Lower leg skin (tissue), 4 donors: ENCODE measurements at regions not wholly inside any gene's neighbourhood (a gene's known extent, or its start where the extent isn't known, plus 50 kb on each side); places are given as distances from the start of the nearest gene placed in this dataset.

ENCODE experiments used
- DNase-seq, 2 donors: peaks; one replicate each; pipeline ENCODE4 v3.0.0-alpha.2; 2019; ENCODE audit warnings: low spot score in 2 of 2
- H3K4me3 ChIP-seq: fragments of 200-600 bp; sonication (generic); 2 replicates; pipeline ENCODE4 v1.5.1; 2017; ENCODE audit warnings: mild to moderate bottlenecking, low read depth; ENCODE audit not compliant: poor library complexity, severe bottlenecking
- POLR2A ChIP-seq, 2 donors: fragments of 450-650 bp; IDR thresholded peaks; one replicate each; pipeline ENCODE4 v1.6.1; 2016 to 2017; ENCODE audit warnings: antibody characterized with exemption in 2 of 2, mild to moderate bottlenecking in 1 of 2, moderate library complexity in 1 of 2
- WGBS, 2 donors: methylation state at CpG; one replicate each; pipeline ENCODE4 v1.1.5; 2018; 5-methylcytosine and 5-hydroxymethylcytosine counted together
- intact Hi-C: fragments of 100-400 bp; cut with DNase I; formaldehyde crosslinking; loops from one replicate; pipeline ENCODE4 v1.15.0; 2023; ENCODE audit warnings: low total_unique reads
- TF ChIP-seq, protein P1 (sequence below), 3 donors: fragments of 450-650 bp; IDR thresholded peaks; one replicate each; pipeline ENCODE4 v1.5.1; 2016; ENCODE audit warnings: antibody characterized with exemption in 3 of 3, mild to moderate bottlenecking in 3 of 3, moderate library complexity in 2 of 3

DNA sequence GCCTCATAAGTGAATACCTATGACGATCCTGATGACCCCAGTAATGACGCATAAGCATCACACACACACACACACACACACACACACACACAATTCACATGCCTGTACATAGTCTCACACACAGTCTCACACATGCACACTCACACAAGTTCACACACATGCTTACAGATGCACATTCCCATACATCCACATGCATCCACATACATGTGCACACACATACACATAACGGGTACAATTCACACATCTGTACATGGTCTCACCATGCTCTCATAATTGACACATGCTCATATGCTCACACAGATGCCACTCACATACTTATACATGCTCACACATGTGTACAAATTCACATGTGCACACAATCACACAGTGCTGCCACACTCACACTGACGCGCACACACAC lies 105.7 kb upstream of the VSTM2B start:
- DNase-seq: no peak
- H3K4me3 ChIP-seq: no peak overlapping the region
- TF ChIP-seq, protein P1, sequence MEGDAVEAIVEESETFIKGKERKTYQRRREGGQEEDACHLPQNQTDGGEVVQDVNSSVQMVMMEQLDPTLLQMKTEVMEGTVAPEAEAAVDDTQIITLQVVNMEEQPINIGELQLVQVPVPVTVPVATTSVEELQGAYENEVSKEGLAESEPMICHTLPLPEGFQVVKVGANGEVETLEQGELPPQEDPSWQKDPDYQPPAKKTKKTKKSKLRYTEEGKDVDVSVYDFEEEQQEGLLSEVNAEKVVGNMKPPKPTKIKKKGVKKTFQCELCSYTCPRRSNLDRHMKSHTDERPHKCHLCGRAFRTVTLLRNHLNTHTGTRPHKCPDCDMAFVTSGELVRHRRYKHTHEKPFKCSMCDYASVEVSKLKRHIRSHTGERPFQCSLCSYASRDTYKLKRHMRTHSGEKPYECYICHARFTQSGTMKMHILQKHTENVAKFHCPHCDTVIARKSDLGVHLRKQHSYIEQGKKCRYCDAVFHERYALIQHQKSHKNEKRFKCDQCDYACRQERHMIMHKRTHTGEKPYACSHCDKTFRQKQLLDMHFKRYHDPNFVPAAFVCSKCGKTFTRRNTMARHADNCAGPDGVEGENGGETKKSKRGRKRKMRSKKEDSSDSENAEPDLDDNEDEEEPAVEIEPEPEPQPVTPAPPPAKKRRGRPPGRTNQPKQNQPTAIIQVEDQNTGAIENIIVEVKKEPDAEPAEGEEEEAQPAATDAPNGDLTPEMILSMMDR (IDR thresholded peaks at IDR 0.05): no peak
- TF ChIP-seq POLR2A (IDR thresholded peaks at IDR 0.05): no peak
- WGBS, 2 donors: 89 to 95% methylated on average over 5 of the region's 5 CpGs
- intact Hi-C loops: no loop called here

DNA sequence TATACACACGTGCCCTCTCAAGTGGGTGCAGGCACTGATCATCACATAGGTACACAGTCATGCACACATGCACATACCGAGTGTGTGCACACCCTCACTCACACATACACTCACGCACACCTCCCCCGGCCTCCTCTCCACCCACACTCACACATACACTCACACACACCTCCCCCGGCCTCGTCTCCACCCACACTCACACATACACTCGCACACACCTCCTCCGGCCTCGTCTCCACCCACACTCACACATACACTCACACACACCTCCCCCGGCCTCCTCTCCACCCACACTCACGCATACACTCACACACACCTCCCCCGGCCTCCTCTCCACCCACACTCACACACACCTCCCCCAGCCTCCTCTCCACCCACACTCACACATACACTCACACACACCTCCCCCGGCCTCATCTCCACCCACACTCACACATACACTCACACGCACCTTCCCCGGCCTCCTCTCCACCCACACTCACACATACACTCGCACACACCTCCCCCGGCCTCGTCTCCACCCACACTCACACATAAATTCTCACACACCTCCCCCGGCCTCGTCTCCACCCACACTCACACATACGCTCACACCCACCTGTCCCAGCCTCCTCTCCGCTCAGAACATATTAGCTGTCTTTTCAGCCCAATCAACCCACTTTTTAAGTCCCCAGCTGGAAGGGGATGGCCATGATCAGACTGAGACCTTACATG lies 105.2 kb upstream of the VSTM2B start:
- no peak overlapping the region for H3K4me3 ChIP-seq
- WGBS, 2 donors: 61 to 72% methylated on average over 22 of the region's 22 CpGs
- no peak for TF ChIP-seq POLR2A (IDR thresholded peaks at IDR 0.05)
- TF ChIP-seq, protein P1 (IDR thresholded peaks at IDR 0.05): no peak
- no peak for DNase-seq
- intact Hi-C loops: no loop called here

DNA sequence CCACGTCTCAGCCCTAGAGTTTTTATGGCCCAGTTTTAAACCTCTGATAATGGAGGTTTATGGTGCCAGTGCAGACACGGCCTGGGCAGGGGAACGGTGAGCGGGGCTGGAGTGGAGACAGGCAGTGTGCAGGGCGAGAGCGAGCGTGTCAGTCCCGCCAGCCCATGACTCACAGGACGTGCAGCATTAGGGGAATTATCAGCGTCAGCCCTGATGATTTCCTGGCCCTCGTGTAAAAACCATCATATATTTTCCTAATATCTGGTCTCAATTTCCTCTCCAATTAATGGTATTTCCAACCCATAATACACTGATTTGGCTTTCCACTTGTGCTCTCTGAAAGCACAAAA lies 104.6 kb upstream of the VSTM2B start:
- TF ChIP-seq, protein P1 (IDR thresholded peaks at IDR 0.05): no peak
- no peak for TF ChIP-seq POLR2A (IDR thresholded peaks at IDR 0.05)
- no peak overlapping the region for H3K4me3 ChIP-seq
- 10 to 16% methylated on average over 11 of the region's 11 CpGs for WGBS, 2 donors
- intact Hi-C loops: no loop called here
- no peak for DNase-seq

DNA sequence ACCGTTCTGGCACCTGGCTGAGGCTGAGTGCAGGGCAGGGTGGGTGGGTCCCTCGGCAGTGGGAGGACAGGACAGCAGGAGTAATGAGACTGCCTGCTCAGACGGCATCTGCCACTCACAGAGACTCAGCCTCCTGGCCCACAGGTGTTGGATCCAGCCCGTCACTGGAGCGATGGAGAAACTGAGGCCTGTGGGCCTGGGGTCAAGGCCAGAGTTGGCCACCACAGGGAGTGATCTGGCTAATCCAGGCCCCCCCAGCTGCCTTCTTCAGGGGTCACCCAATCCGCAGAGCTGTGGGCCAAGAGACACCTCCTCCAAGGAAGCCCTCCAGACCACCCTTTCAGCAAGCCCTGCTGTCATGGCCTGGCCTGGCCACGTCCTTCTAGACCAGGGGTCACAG lies 103.7 kb upstream of the VSTM2B start:
- no peak overlapping the region for H3K4me3 ChIP-seq
- intact Hi-C loops: no loop called here
- no peak for DNase-seq
- 81 to 85% methylated on average over 7 of the region's 7 CpGs for WGBS, 2 donors
- TF ChIP-seq, protein P1 (IDR thresholded peaks at IDR 0.05): no peak
- no peak for TF ChIP-seq POLR2A (IDR thresholded peaks at IDR 0.05)

DNA sequence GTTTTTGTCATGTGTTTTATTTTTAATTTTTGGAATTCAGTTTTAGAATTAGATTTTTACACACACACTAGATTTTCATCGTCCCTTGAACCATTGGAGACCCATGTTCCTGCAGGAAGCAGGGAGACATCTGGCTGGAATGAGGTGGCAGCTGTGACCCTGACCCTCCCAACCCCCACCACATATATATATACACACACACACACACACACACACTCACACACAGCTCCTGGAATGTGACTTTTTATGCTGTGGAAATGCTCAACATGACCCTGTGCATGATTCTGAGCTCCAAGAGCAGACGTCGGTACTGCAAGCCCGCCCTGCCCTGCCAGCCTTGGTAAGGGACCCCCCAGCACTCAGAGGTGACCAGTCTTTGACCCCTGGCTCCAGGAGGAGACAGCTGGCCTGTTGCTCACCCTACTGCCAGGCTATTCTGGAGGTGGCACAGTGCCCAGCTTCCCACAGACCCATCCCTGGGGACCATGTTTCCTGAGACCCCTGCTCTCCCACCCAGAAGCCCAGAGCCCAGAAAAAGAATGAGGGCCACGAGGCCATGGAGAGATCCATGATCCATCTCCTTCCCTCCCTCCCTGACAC lies 103.2 kb upstream of the VSTM2B start:
- WGBS, 2 donors: 72 to 77% methylated on average over 5 of the region's 5 CpGs
- intact Hi-C loops: no loop called here
- DNase-seq: no peak
- H3K4me3 ChIP-seq: no peak overlapping the region
- TF ChIP-seq, protein P1 (IDR thresholded peaks at IDR 0.05): no peak
- no peak for TF ChIP-seq POLR2A (IDR thresholded peaks at IDR 0.05)

DNA sequence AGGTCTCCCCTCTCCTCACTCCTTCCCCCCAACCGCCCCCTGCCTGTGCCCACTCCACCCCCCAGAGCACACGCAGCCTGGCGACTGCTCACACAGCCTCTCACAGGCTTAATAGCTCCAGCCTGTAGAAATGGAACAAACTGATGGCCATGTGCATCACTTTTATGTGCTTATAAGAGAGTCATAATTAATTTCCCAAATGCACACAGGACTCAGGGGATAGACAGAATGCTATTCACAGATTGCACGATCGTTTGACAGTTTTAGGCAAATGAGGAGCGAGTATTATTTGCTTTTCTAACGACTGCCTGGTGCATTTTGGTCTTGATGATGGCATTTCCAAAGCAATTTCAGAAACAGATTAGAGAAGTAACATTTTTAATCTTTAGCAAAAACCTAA lies 97.7 kb upstream of the VSTM2B start:
- H3K4me3 ChIP-seq: no peak overlapping the region
- no peak for TF ChIP-seq POLR2A (IDR thresholded peaks at IDR 0.05)
- TF ChIP-seq, protein P1 (IDR thresholded peaks at IDR 0.05): no peak
- intact Hi-C loops: no loop called here
- no peak for DNase-seq
- WGBS, 2 donors: 67 to 70% methylated on average over 6 to 7 of the region's 7 CpGs
